ENCODE measurements at regions not wholly inside any gene's neighbourhood (a gene's known extent, or its start where the extent isn't known, plus 50 kb on each side); places are given as distances from the start of the nearest gene placed in this dataset.

DNA sequence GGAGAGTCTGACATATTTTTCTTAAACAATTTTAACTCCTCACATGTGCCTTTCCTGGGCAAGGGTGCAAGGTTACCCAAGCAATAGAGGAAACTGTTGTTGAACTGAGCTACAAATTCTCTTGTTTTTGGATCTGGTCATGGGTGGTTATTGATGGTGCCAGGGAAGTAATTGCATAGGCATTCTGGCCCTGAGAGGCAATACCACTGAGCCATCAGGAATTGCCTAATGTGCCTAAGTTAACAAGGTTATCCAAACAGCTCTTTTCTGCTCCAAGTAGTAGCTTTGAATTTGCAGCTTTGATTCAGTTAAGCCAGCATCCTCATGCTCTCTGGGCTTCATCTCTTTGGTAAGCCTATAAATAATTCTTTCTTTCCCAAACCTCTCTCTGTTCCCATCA is 266.0 kb upstream of the BTBD3 start:
- TF ChIP-seq EZH2 (optimal IDR thresholded peaks at IDR 0.05; ENCODE audit: low read depth, low read length) (no peak), EZH2phosphoT487 (IDR thresholded peaks at IDR 0.05; ENCODE audit: low read length) (no peak)
- TF ChIP-seq, protein P1, sequence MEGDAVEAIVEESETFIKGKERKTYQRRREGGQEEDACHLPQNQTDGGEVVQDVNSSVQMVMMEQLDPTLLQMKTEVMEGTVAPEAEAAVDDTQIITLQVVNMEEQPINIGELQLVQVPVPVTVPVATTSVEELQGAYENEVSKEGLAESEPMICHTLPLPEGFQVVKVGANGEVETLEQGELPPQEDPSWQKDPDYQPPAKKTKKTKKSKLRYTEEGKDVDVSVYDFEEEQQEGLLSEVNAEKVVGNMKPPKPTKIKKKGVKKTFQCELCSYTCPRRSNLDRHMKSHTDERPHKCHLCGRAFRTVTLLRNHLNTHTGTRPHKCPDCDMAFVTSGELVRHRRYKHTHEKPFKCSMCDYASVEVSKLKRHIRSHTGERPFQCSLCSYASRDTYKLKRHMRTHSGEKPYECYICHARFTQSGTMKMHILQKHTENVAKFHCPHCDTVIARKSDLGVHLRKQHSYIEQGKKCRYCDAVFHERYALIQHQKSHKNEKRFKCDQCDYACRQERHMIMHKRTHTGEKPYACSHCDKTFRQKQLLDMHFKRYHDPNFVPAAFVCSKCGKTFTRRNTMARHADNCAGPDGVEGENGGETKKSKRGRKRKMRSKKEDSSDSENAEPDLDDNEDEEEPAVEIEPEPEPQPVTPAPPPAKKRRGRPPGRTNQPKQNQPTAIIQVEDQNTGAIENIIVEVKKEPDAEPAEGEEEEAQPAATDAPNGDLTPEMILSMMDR (IDR thresholded peaks at IDR 0.05; ENCODE audit: low read length): no peak
